Fibroblast of skin of right biceps (primary cell): ENCODE measurements at regions not wholly inside any gene's neighbourhood (a gene's known extent, or its start where the extent isn't known, plus 50 kb on each side); places are given as distances from the start of the nearest gene placed in this dataset.
"Not testable (repeated sequence)": the region's sequence is repeated elsewhere in the genome, so short reads cannot be mapped to it uniquely, and the experiment has no call there.

Source experiments
- DNase-seq: peaks from one replicate; pipeline ENCODE4 v3.0.0-alpha.2; 2013

DNA sequence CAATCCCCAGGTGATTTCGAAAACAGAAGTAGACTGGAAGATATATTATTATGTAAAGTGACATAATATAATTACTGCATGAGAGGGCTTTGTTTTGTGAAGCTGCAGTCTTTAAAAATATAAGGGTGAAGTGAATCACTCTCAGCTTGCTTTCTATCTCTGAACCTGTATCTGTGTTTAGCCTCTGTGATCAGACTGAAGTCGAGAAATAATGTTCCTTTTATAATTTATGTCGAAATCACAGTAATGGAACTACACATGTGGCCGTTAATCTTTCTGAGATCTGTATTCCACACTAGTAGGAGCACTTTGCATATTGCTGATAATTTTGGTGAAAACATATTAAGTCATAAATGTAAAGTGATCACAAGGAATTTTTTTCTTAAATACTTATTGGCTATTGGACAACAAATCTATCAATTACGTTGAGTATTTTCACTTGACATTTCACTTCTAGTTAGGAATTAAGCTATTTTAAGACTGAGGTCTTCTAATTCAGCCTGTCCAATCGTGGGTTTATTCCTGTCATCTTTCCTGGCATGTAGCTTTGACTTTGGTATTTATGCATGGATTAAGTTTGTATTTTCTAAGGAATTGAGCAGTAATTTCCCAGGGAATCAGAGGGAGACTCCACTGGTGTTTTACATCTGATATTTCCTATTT is 268.2 kb upstream of the POT1 start:
- DNase-seq, result no peak

- DNase-seq, result no peak
These were observed 265.5 kb upstream of the POT1 start for GRCh38 chr7:125195156-125195555.

DNA sequence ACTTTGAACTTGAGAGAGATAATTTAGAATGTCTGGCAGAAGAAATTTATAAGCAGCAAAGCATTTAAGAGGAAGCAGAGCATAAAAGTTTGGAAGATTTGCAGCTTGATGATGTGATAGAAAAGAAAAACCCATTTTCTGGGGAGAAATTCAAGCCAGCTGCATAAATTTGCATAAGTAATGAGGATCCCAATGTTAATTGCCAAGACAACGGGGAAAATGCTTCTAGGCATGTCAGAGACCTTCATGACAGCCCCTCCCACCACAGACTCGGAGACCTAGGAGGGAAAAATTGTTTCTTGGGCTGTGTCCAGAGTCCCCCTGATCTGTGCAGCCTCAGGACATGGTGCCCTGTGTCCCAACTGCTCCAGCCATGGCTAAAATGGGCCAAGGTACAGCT is 263.6 kb upstream of the POT1 start:
- DNase-seq, result no peak

DNA sequence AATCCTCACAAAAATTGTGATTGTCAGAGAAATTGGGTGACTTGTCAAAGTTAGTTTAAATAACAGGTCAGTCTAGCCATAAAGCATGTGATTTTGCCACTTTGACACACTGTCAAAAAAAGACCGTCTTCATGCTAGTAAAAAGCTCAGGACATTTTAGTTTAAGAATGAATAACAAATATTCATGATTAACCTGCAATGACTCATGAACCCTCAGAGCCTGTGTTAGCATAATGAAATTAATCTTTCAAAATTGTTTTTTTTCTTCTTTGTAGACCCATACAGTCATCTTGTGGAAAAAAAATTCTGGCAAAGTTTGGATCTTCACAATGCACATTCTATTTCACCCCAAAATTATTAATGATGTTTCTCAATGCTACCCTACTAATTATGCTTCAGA is 255.2 kb upstream of the POT1 start:
- no peak for DNase-seq

GRCh38 chr7:125181569-125182267 is 252.1 kb upstream of the POT1 start:
- DNase-seq, result not testable (repeated sequence)

DNA sequence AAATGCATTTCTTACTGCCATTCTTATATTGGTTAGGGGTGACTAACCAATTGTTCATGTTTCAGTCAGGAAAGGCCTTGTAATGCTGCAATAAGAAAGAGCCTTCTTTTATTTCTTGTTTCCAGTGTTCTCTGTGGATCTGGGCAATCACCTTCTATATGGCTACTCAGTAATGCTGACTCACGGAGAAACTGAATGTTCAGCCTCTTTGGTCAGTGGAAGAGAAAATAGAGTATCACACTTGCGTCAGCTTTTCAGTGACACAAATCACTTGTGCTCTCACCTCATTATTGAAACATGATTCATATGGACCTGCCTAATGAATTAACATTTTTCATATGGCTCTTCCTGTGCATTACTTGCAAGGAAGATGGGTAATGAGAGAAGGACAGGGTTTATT is 243.9 kb upstream of the POT1 start:
- DNase-seq, result no peak

GRCh38 chr7:125169088-125169487 is 239.5 kb upstream of the POT1 start:
- no peak for DNase-seq

DNA sequence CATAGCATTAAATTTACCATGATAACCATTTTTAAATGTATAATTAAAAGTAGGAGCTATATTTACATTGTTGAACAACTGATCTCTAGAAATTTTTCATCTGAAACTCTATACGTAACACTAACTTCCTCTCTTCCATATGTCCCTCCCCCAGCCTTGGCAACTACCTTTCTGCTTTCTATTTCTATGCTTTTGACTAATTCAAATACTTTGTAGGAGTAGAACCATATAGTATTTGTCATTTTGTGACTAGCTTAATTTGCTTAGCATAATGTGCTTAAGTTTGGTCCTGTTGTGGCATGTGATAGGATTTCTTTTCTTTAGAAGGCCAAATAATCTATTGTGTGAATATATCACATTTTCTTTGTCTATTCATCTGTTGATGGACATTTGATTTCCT is 225.3 kb upstream of the POT1 start:
- DNase-seq, result no peak

DNA sequence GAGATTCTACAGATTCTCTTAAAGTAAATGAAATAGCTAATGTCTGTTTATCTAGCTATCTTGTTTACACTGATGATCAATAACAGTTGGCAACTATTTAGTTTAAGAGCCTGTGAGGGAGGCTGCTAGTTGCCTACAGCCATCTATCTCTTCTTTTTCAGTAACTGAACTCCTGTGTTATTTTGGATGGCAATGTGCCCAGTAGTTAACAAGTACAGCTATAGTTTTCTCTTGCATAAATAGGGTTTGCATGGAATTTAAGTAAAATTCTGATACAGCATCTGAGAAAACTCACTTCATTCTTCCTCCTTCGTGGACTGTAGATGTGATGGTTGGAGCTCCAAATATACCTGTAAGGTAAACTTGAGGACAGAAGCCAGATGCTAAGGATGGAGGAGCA is 219.5 kb upstream of the POT1 start:
- no peak for DNase-seq

GRCh38 chr7:125147047-125147446 is 217.4 kb upstream of the POT1 start:
- no peak for DNase-seq

DNA sequence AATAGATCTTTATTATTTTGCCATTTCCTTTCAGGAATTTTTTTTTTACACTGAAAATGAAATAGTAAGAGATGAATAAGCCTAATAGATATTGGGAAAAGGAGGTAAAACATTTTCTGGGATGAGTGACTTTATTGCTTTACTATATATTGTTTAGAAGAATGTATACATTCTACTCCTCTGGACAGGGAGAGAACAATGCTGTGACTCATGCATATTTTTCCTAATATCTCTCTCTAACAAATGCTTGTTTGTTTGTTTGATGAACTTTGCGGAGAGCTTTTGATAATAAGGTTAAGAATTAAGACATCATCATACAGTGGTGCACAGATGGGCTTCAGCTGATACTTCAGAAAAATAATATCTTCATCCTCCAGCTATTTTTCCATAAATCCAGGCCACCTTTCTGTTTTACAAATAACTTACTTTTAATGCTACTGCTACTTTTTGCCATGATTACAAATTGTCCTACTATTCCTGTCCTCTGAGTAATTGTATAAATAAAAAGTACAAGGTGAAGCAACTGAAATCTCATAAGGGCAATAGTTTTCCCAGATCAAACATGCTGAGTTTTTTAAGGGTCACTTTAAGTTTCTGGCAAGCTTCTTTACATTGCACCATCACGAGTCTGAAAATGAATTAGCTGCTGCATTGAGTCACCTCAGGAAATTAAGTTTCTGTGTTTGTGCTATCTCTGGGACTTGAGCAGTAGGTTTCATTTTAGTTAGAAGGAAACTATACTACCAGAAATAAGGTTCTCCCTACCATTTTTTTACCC is 207.3 kb upstream of the POT1 start:
- DNase-seq, result no peak

DNA sequence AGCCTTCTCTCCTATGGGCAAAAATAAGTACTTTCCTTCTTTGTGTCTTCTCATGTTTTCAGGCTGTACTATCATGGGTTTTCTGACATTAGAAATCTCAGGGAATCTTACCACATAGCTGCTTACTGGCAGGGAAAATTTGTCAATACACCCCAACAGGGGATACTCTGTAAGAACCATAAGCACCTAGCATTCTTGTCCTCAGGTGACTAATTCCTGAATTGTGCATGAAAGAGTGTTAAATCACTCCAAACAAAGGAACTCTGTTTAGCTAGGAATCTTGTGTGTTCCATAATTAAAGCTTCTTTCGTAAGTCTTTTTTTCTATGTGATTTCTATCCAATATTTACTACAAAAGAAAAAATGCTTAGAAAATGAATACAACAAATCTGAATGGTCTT is 206.7 kb upstream of the POT1 start:
- no peak for DNase-seq

DNA sequence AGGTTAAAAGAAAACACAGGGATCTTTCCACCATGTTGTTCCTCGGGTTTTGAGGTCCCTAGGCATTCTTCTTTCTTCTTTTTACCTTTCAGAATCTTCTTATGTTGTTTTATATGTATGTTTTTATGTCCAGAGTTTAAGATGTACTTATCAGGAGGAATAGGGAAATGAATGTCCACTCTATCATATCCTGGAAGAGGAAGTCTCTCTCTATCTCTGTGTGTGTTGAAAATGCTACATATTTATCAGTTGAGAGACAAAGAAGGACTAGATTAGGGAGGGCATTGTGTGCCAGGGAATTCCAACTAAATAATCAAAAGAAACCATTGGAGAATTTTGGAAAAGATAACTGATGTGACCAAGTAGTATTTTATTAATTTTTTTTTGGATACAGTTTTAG is 200.5 kb upstream of the POT1 start:
- no peak for DNase-seq

- no peak for DNase-seq
These were observed 197.7 kb upstream of the POT1 start for GRCh38 chr7:125127304-125127703.

GRCh38 chr7:125126376-125126775 is 196.8 kb upstream of the POT1 start:
- DNase-seq, result no peak

DNA sequence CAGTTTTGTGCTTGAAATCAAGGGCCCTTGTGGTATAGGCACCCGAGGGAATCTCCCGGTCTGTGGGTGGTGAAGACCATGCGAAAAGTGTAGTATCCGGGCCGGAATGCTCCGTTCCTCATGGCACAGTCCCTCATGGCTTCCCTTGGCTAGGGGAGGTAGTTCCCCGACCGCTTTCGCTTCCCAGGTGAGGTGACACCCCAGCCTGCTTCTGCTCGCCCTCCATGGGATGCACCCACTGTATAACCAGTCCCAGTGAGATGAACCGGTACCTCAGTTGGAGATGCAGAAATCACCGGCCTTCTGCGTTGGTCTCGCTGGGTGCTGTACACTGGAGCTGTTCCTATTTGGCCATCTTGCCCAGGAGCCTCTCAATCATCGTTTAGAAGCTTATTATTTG is 195.7 kb upstream of the POT1 start:
- DNase-seq, result no peak

- no peak for DNase-seq
These were observed 192.5 kb upstream of the POT1 start for GRCh38 chr7:125122173-125122572.

- DNase-seq, result no peak
These were observed 190.0 kb upstream of the POT1 start for GRCh38 chr7:125119559-125120115.

DNA sequence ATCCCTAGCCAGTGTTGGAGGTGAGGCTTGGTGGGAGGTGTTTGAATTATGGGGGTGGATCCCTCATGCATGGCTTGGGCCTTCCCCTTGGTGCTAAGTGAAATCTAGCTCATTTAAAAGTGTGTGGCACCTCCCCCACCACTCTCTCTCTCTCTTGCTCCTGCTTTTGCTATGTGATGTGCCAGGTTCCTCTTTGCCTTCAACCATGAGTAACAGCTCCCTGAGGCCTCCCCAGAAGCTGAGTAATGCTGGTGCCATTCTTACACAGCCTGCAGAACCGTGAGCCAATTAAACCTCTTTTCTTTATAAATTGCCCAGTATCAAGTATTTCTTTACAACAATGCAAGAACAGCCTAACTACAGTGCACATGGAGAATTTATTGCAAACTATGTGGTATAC is 188.8 kb upstream of the POT1 start:
- DNase-seq, result no peak

GRCh38 chr7:125112850-125113249 is 183.2 kb upstream of the POT1 start:
- no peak for DNase-seq

DNA sequence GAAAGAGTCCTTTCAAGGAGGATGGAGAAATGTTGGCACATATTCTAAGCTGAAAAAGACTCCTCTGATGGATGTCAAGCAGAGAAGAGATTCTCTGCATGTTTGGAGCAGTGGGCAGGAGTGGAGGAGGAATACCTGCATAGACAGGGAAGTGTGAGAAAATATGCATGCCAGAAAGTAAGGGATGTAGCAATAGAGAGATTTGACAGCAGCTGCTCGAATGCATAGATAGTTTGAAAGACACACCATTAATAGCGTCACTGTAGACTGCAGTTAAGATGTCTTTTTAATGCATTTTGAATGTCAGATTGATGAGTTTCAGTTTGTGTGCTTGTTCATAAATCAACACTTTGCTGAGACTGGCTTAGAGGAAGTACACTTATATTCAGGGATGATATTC is 169.9 kb upstream of the POT1 start:
- no peak for DNase-seq

GRCh38 chr7:125098377-125098970 is 168.8 kb upstream of the POT1 start:
- no peak for DNase-seq

GRCh38 chr7:125090596-125090995 is 161.0 kb upstream of the POT1 start:
- DNase-seq, result no peak
